IPS-18c (cell line): ENCODE measurements at regions not wholly inside any gene's neighbourhood (a gene's known extent, or its start where the extent isn't known, plus 50 kb on each side); places are given as distances from the start of the nearest gene placed in this dataset.

Source experiments
- H3K4me3 ChIP-seq: 2 replicates; pipeline ENCODE4 v1.7.0; 2013; ENCODE audit warnings: low read depth, mild to moderate bottlenecking, low read length, moderate library complexity; ENCODE audit not compliant: insufficient read depth
- H3K9me3 ChIP-seq: one replicate; pipeline ENCODE4 v1.6.1; 2013; ENCODE audit warnings: mild to moderate bottlenecking, low read length, moderate library complexity; ENCODE audit not compliant: control insufficient read depth, insufficient read depth

DNA sequence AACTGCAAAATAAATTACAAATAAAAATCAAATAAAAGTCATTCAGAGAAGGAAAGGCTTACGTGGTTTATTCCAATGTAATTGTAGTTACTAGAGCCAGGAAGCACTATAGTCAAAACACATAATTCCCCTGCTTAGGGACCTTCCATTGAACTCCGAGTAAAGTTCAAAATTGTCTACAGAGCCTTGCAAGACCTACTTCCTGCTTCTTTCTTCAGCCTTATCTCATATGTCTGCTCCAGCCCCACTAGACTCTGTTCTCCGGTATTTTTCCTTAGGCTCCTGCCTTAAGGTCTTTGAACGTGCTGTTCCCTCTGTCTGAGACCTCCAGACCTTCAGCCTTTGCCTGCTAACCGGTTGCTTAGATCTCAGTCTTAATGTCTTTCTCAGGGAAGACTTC lies 104.3 kb downstream of the ARL6IP6 start:
- no peak overlapping the region for H3K4me3 ChIP-seq
- no peaks in the 10 kb centered on the region for H3K9me3 ChIP-seq

DNA sequence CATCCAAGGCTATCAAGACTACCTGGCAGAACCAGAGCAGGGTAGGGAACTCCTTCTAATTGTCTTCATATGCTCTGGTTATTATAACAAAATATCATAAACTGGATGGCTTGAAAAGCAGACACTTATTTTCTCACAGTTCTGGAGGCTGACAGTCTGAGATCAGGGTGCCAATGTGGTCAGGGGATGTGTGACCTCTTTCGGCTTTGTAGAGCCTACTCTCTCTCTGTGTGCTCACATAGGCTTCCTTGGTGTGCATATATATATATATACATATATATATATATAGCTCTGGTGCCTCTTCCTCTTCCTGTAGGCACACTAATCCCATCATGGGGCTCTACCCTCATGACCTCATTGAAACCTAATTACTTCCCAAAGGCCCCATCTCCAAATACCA lies 101.6 kb downstream of the ARL6IP6 start:
- Histone ChIP-seq H3K9me3 (no peaks in the 10 kb centered on the region), H3K4me3 (no peak overlapping the region)

DNA sequence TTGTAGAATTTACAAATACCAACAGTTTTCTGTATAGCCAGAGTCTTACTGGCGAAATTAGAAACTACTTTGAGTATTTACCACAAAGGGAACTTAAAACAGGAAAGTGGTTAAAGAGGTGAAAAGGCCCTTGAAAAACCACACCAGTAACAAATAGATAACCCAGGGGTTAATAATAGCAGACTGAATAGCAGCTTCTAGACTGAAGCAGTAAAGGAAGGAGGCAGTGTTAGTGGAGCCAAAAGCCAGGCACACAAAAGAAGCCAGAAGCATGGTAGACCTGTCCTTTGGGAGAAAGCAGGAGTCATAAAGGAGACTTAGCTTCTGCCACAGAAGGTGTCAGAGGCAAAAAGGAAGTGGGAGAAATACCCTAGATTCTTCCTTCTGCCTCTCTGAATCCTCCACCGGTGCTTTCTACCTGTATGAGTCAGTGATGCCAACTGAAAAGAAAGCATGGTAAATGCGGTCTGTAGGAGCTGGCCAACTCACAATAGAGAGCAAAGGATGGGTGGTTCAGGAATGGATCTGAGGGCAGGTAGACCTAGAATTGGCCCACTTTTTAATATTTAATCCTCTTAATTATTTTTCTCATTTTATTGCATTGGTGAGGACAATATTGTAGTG lies 97.3 kb downstream of the ARL6IP6 start:
- no peak overlapping the region for H3K4me3 ChIP-seq
- H3K9me3 ChIP-seq = no peaks in the 10 kb centered on the region

DNA sequence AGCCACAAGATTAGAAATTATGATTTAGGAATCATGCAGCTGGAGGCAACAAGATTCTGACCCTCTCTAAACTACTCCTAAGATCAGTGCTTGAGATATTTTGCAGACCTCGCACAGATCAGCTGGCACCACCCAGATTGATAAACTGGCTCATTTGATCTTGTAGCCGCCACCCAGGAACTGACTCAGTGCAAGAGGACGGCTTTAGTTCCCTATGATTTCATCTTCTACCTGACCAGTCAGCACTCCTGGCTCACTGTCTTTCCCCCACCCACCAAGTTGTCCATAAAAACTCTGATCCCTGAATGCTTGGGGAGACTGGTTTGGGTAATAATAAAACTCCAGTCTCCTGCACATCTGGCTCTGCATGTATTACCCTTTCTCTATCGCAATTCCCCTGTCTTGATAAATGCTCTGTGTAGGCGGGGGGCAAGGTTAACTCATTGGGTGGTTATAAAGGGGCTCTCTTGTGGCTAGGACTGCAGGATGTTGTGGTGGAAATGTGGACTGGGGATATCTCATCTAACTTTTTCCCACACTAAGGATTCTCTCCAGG lies 96.1 kb downstream of the ARL6IP6 start:
- H3K9me3 ChIP-seq = no peaks in the 10 kb centered on the region
- H3K4me3 ChIP-seq = no peak overlapping the region

DNA sequence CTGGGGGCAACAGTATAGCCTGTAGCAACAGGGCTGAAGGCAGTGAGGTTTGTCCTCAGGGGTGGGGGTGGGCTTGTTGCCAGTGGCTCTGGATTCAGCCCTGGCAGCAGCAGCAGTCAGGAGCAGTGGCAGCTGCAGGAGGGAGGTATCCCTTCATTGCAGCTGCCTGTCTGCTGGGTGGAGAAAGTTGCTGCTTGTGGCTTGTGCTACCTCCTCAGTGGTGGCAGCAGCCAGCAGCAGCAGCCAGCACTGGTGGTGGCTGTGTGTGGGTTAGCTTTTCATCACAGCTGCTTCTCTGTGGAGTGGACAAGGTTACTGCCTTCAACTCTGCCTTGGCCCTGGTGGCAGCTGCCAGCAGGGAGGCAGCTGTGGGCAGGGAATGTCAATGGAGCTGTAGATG lies 94.9 kb downstream of the ARL6IP6 start:
- H3K4me3 ChIP-seq = no peak overlapping the region
- H3K9me3 ChIP-seq = no peaks in the 10 kb centered on the region
